G401 (cell line): ENCODE measurements at regions not wholly inside any gene's neighbourhood (a gene's known extent, or its start where the extent isn't known, plus 50 kb on each side); places are given as distances from the start of the nearest gene placed in this dataset.
"Not testable (repeated sequence)": the region's sequence is repeated elsewhere in the genome, so short reads cannot be mapped to it uniquely, and the experiment has no call there.

ENCODE experiments used
- DNase-seq: peaks from one replicate; pipeline ENCODE4 v3.0.0-alpha.2; 2015; ENCODE audit warnings: low spot score
- in situ Hi-C: cut with HindIII; loops from 2 replicates; pipeline ENCODE4 v1.10.0; 2016; ENCODE audit warnings: low sequenced_read_pairs, mixed read lengths

DNA sequence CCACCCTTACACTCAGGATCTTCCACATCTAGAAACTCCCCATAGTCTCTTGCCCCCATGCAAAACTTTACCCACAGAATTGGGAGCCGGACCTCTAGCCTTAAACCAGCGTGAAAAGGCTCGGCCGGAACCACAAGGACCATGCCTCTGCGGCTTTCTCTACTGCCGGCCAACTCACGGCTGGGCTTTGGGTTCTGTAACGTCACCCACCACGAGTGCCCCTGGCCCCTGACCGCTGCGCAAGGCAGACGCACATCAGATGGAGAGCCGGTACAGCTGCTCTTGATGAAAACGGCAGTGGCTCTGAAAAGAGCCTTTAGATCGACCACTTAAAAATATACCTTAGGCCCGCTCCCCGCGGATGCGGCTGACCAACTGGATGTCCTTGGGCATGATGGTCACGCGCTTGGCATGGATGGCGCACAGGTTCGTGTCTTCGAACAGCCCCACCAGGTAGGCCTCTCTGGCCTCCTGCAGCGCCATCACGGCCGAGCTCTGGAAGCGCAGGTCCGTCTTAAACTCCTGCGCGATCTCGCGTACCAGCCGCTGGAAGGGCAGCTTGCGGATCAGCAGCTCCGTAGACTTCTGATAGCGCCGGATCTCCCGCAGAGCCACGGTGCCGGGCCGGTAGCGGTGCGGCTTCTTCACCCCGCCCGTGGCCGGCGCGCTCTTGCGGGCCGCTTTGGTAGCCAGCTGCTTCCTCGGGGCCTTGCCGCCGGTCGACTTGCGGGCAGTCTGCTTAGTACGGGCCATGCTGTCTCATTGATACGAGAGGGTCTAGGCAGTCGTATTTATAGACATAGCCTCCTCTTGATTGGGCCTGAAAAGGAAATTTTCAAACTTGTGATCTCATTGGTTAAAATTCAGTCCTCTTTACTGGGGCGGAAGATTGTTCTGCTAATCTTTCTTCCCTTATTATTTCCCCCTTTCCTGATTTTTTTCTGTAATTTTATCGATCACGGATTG lies 66.3 kb downstream of the FAM72C start:
- DNase-seq: peak; percentile 60
- in situ Hi-C loops: not testable (repeated sequence)

- in situ Hi-C loops, DNase-seq: not testable (repeated sequence)
Observed at GRCh38 chr1:143904622-143904979, 67.2 kb downstream of the FAM72C start.

DNA sequence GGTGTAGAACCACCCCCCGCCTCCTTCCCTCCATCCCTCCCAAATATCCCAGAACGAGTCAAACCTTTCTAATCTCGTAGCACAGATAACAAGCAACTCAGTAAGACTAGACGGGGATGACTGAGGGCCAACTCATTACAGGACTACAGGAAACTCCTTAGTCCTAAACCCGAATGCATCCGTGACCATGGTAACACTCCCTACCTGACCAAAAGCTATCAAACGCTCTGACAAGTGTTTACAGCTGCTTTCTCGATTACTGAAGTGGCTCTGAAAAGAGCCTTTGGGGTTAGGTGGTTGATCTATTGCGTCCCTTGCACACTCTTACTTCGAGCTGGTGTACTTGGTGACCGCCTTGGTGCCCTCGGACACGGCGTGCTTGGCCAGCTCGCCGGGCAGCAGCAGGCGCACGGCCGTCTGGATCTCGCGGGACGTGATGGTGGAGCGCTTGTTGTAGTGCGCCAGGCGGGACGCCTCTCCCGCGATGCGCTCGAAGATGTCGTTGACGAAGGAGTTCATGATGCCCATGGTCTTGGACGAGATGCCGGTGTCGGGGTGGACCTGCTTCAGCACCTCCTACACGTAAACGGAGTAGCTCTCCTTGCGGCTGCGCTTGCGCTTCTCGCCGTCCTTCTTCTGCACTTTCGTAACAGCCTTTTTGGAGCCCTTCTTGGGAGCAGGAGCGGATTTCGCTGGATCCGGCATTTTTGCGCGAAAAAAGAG lies 67.7 kb downstream of the FAM72C start:
- DNase-seq: peak; percentile 55
- in situ Hi-C loops: not testable (repeated sequence)

- DNase-seq, in situ Hi-C loops: not testable (repeated sequence)
Observed at GRCh38 chr1:143896377-143896776, 75.4 kb downstream of the FAM72C start.

DNA sequence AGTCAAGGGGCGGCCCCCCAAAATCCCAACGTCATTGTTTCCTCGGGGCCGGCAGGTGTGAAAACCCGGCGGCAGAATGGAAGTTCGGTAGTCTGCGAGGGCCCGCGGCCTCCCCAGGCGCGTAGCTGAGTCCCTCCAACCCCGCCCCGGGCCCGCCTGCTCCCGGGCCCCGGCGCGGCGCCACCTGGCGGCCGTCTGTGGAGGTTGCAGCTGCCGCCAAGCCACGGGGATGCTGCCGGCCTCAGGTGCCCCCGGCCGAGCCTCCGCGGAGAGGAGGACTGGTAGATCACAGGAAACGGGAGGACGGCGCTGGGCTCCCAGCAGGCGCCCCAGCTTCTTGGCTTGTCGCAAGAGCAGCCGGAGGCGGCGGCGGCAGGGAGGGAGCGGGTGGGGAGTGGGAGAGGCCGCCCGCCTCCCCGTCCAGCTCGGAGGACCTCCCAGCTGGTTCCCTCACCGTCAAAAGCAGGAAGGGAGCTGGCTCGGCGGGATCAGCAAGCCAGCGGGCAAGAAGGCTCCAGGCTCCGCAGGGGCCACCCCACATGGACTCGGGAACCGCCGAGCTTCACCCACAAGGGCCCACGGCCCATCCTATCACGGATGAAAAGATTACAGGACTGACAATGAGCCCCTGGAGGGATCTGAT lies 86.7 kb downstream of the FAM72C start:
- DNase-seq: peak; percentile 62
- in situ Hi-C loops: not testable (repeated sequence)

DNA sequence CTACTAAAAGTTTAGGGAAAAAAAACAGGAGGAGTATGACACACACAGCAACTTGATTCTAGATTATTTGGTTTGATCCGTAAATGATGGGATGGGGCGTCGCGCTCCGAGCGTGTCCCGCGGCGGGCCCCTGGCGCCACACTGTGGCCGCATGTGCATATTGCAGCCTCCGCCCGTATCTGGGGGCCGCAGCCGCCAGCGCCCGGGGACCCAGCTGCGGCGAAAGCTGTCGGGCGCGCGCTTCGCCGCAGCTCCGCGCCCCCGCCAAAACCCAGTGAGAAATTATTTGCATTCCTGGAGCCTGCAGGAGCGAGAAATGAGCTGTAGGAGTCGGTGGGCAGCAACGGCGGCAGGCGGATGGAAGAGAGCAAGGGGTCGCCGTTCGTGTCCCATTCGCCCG lies 87.3 kb downstream of the FAM72C start:
- in situ Hi-C loops, DNase-seq: not testable (repeated sequence)

- in situ Hi-C loops, DNase-seq: not testable (repeated sequence)
Observed at GRCh38 chr1:143879757-143880536, 91.8 kb downstream of the FAM72C start.

GRCh38 chr1:143875947-143876346 lies 95.8 kb downstream of the FAM72C start:
- in situ Hi-C loops, DNase-seq: not testable (repeated sequence)

DNA sequence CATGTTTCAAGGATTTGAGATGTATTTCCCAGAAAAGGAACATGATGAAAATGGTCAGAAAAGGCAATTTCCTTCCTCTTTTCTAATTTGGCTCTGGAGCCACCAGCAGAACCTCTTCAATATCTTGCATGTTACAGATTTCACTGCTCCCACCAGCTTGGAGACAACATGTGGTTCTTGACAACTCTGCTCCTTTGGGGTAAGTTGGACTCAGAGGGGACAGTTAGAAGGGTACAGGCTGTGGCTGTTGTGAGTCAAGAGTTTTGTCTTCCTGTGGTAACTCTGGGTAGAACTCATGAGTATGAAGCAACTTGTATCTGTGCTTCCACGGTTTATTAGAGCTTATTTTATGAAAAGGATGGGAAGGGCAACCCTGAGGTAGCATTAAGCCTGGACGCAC lies 97.2 kb downstream of the FAM72C start:
- in situ Hi-C loops: not testable (repeated sequence)

GRCh38 chr1:143873650-143874049 lies 98.1 kb downstream of the FAM72C start:
- in situ Hi-C loops, DNase-seq: not testable (repeated sequence)

More for the DNA sequence above, 97.2 kb downstream of the FAM72C start:
- DNase-seq: not testable (repeated sequence)

DNA sequence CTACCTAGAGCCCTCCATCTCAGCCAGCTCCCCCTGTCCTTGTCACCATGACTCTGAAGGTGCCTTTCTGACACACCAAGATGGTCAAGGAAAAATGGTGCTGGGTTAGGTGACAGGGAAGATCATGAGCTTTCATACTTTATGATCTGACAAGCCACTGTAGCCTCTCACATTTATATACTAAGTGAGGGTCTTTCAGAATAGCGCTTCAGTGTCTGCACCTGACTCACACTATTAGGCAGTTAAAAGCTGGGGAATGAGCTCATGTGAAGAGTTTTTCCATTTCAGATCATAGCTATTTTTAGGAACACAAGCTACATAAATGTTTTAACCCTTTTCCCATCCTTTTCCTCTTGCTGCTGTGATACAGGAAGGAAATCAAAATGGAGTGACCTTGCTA lies 101.4 kb downstream of the FAM72C start:
- DNase-seq, in situ Hi-C loops: not testable (repeated sequence)

GRCh38 chr1:143867590-143868220 lies 104.1 kb downstream of the FAM72C start:
- DNase-seq, in situ Hi-C loops: not testable (repeated sequence)

DNA sequence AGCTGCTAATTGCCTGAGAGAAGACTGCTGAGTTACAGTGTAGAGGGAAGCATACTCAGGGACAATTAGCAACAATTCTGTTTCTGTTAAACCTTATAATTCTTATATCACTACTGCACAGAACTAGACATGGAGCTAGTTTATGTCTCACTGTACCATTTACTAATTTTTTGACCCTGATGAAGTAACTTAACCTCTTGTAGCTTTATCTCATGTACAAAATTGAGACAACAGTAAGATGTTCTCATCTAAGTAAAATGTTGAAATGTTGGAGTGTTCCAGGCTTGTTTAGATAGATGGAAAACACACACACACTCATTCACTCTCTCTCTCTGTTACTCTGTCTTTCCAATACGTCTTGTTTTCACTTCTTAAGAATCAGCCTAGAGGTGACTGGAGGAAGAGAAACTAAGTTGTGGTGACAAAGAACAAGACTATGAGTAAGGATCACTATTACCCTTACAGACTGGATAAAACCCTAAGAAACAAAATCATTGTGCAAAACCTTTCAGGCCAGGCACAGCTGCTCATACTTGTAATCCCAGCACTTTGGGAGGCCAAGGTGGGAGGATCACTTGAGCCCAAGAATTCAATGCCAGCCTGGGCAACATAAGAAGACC lies 107.8 kb downstream of the FAM72C start:
- DNase-seq, in situ Hi-C loops: not testable (repeated sequence)

GRCh38 chr1:143862722-143863121 lies 109.1 kb downstream of the FAM72C start:
- in situ Hi-C loops, DNase-seq: not testable (repeated sequence)

GRCh38 chr1:143861306-143861705 lies 110.5 kb downstream of the FAM72C start:
- in situ Hi-C loops, DNase-seq: not testable (repeated sequence)

- in situ Hi-C loops, DNase-seq: not testable (repeated sequence)
Observed at GRCh38 chr1:143855867-143856266, 115.9 kb downstream of the FAM72C start.

DNA sequence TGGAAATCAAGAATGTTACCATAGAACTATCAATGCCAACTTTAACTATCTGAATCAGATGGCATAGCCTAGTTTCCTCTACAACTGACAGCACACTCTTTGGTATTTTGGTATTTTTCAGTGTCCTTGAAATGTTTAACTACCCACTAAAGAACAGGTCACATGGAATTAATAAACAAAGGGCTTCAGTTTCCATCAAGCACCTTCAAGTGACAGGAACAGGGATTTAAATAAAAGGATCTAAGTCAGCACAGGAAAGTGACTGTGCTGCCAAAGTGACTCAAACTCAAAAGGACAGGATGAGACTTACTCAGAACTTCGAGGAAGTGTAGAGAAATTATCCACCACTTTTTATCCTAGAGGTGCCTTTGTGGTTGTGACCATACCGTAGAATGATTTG lies 117.7 kb downstream of the FAM72C start:
- in situ Hi-C loops: not testable (repeated sequence)

GRCh38 chr1:143850637-143851036 lies 121.1 kb downstream of the FAM72C start:
- in situ Hi-C loops, DNase-seq: not testable (repeated sequence)

More for the DNA sequence above, 117.7 kb downstream of the FAM72C start:
- not testable (repeated sequence) for DNase-seq
